ENCODE measurements at regions not wholly inside any gene's neighbourhood (a gene's known extent, or its start where the extent isn't known, plus 50 kb on each side); places are given as distances from the start of the nearest gene placed in this dataset.
A peak's percentile ranks its signal among the peaks of the same experiment; 100 is the strongest.
"Not testable (repeated sequence)": the region's sequence is repeated elsewhere in the genome, so short reads cannot be mapped to it uniquely, and the experiment has no call there.

DNA sequence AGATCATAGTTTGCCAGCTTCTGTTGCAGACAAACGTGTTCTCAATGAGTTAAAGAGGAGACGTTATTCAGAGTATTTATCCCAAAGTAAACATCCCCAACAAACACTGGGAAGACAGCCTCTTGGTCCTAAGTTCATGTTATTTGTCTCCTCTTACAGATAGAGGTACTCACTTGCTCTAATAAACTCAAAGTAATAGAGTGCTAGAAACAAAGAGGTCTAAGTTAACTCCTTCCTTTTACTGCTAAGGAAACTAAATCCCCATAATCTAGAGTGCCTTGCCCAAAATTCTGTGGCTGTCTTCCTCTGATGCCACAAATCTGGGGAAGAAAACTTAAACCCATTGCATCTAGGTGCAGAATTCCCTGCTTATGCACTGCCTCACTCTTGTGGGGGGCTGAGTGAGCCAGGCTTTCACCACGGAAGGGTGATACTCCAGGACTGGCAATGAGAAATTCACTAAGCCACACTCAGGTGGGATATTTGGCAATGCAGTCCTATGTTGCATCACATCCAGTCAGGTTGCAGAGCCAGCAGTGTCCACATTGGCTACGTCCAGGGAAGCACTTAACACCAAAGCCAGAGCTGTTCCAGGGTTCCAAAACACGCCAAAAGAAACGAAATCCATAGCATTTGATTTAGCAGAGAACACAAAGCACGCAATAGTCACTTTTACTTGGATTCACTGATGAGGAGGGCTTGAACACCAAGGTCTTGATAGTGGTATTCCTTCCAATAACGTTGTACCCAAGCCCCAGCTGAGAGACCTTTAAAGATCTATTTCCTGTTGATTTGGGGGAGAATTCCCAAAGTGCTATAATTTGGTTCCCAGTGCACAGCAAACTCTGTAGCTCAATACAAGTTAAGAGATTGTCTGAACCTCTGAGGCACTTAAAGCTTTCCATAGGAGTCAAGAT lies 81.0 kb upstream of the FOXQ1 start:
- peak; percentile 48 for DNase-seq (ENCODE audit: low spot score)

GRCh38 chr6:1230281-1230680 lies 81.6 kb upstream of the FOXQ1 start:
- DNase-seq (ENCODE audit: low spot score): no peak

GRCh38 chr6:1229808-1230207 lies 82.1 kb upstream of the FOXQ1 start:
- DNase-seq (ENCODE audit: low spot score): no peak

- DNase-seq (ENCODE audit: low spot score): no peak
These were observed 82.6 kb upstream of the FOXQ1 start for GRCh38 chr6:1229301-1229700.

DNA sequence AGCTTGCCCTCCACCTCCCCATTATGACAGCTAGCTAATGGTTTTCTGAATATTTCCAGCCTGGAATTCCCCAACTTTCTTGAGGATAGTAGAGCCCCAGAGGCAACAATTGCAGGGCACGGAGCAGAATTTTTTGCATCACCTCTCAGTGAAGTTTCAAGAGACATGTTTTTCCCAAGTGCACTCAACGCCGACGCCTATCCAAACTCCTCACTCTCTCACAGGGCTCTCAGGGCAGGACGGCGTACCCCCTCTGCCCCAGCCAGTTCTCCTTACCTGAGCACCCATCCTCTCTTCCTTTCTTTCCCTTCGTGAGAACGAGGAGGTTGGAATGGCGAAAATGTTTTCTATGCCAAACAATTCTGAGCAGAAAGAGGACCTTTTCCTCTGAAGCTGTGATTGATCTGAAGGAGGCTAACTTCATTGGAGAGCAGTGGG lies 83.1 kb upstream of the FOXQ1 start:
- no peak for DNase-seq (ENCODE audit: low spot score)

GRCh38 chr6:1227935-1228753 lies 83.8 kb upstream of the FOXQ1 start:
- DNase-seq (ENCODE audit: low spot score): peak; percentile 54

GRCh38 chr6:1227600-1227934 lies 84.3 kb upstream of the FOXQ1 start:
- DNase-seq (ENCODE audit: low spot score): no peak

DNA sequence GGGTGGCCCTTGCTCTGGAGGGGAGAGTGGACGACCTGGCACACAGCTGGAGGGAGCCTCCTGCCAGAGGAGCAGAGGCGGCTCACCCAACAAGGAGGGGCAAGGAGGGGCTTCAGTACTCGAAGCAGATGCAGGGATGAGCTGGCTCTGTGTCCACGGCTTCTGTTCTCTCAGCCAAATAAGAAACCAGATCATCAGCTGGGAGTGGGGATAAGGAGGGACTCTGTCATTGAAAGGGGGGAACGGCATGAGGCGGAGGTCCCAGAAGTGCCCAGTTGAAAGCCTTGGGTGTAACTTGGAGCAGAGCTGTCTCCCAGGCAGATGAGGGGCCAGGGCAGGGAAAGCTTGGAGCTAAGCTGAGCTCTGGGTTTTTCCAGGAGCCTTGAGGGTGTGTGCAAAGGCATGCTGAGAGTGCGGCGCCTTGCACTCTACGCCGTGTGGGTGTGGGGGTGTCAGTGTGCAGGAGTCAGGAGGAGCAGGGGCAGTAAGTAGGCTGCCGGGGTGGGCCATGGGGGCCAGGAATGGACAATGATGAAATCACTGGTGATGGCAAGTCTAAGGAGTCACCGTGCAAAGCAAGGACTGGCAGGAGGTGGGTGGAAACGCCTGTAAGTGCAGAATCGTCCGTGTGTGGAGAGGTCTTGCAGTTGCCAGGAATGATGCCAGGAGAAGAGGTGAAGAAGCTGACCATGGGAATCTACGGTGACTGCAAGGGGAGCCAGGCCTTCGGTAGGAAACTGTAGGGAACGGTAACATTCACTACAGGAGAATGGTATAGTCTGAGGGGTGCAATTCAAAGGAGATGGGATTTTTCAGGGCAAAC lies 85.4 kb upstream of the FOXQ1 start:
- DNase-seq (ENCODE audit: low spot score): no peak

- no peak for DNase-seq (ENCODE audit: low spot score)
These were observed 87.4 kb upstream of the FOXQ1 start for GRCh38 chr6:1224514-1224913.

DNA sequence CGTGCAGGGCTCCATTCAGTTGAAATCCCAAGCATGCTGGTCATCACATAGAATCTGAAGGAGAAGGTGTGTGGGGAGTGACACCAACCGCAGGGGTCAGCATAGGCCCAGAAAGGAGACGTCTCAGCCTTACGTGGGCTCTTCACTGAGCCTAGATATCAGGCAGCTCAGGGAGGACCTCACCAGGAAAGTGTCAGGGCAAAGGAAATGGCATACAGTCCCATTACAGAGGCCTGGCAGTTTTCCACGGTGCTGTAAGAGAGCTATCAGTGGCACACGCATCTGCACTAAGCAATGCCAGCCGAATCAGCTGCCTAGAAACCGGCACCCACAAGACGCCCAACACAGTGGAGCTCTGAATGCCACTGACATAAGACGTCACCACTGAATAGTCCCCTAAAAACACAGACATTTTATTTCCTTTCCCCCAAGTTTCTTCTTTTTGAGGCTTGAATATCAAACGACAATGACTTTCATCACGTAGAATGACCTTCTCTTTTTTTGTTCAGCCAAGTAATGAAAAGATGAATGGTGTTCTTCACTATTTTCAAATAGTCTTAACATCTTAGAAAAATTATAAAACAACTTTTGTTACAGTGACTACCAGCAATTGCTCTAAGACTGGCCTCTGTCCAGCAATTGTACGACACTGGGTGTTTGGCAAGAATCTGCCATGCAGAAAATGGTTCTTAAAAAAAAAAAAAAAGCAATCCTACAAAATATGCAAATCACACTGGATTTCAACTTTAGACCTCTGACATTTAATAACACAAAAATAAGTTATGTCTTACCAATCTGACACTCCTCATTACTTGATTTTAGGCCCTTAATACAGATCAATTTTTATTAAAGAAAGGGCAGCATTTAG lies 88.9 kb upstream of the FOXQ1 start:
- no peak for DNase-seq (ENCODE audit: low spot score)

DNA sequence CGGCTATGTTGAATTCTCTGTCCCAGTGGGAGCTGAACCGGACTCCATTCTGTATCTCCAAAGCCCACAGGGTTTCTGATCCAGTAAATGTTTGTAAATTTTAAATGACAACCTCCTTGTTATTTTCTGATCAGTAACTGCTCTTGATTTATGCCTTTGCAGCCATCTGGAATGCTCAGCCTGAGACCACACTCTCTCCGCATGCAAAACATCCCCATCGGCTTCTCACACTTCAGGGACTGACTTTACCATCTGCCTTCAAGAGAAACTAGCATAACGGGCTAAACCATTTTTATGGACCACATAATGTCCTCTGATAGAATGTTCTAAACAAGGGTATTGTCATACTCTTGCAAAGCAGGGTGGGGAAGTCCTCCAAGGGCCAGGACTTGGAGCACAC lies 94.5 kb upstream of the FOXQ1 start:
- DNase-seq (ENCODE audit: low spot score): no peak

GRCh38 chr6:1216488-1216974 lies 95.4 kb upstream of the FOXQ1 start:
- no peak for DNase-seq (ENCODE audit: low spot score)

- no peak for DNase-seq (ENCODE audit: low spot score)
These were observed 95.9 kb upstream of the FOXQ1 start for GRCh38 chr6:1215884-1216487.

DNA sequence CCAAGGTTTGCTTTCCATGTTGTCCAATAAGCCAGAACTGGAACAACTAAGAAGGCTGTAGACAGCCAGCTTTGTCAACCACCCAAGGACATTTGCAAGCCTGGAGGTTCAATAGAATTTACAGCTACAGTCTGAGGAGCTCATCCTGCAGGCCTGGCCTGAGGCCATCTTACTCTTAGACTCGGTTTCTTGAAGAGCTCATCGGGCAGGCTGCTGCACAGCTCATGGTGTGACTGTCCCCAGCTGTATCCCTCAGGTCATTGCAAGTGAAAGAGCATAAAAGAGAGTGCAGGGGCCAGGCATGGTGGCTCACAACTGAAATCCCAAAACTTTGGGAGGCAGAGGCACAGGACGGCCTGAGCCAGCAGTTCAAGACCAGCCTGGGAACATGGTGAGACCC lies 96.9 kb upstream of the FOXQ1 start:
- no peak for DNase-seq (ENCODE audit: low spot score)

DNA sequence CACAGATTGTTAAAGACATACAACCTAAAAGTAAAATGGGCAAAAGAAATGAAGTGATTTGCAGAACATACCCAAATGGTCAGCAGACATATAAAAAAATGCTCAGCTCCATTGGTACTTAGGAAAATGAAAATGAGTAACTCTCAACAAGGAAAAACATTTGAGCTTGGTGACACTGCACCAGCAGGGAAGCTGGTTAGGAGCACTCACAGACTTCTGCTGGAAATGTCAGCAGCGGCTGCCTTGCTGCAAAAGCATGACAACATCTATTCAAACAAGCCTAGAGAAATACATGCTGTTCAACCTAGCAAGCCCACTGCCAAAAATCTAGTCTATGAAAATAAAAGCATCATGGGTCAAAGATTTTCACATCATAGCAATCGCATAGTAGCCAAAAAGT lies 99.0 kb upstream of the FOXQ1 start:
- no peak for DNase-seq (ENCODE audit: low spot score)

- DNase-seq (ENCODE audit: low spot score): not testable (repeated sequence)
These were observed 99.8 kb upstream of the FOXQ1 start for GRCh38 chr6:1212138-1212537.

DNA sequence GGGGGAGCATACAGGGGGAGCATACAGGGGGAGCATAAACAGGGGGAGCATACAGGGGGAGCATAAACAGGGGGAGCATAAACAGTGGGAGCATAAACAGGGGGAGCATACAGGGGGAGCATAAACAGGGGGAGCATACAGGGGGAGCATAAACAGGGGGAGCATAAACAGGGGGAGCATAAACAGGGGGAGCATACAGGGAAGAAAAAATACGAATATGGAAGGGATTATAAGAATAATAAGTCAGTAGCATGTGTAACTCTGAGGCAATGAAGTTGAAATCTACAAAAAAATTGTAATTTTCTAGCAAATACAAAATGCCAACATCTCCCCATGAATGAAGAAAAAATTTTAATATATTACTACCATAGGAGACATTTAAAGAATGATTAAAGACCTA lies 101.3 kb upstream of the FOXQ1 start:
- not testable (repeated sequence) for DNase-seq (ENCODE audit: low spot score)

DNA sequence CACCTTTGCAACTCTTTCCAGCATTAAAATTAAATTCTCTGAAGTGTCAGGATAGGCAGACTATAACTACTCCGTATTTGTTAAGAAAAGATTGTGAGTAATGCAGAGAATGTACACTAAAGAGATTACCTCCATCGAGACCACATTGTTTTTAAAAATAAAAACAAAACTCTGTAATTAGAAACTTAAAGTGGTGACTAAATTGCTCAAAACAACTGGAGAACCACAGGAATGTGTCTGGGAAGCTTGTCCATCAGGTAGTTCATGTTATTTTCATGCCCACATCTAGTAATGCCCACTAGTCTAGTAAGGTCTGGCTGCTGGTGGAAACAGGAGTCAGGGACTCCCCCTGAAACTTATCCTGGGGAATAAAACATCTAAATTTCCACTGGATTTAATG lies 103.0 kb upstream of the FOXQ1 start:
- DNase-seq (ENCODE audit: low spot score): no peak

- no peak for DNase-seq (ENCODE audit: low spot score)
These were observed 108.4 kb upstream of the FOXQ1 start for GRCh38 chr6:1203546-1203945.

DNA sequence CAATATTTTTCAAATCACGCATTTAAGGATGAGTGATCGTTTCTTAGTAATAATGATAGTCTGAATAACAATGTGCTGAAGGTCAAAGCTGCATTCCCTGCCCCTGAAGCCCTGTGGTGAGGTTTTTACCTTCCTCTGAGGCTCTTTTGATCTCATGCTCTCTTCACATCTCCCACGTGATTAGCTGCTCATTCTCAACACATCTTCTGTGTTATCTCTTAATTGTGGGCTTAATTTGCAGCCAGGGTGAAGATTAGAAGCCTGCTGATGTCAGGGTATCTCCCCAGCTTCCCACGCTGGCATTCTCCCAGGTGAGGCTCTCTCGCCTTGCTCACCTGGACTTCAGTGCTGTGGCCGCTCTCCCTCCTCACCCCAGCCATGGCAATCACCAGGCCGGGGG lies 109.7 kb upstream of the FOXQ1 start:
- no peak for DNase-seq (ENCODE audit: low spot score)

Data from HuH-7.5 (cell line).